Peyer's patch (tissue), 4 donors: ENCODE measurements at regions not wholly inside any gene's neighbourhood (a gene's known extent, or its start where the extent isn't known, plus 50 kb on each side); places are given as distances from the start of the nearest gene placed in this dataset.

Source experiments
- CTCF ChIP-seq, 6 experiments: fragments of 450-650 bp in 4 of 6; fragments of 200-600 bp in 2 of 6; sonication (generic) in 1 of 6; IDR thresholded peaks; one replicate each; pipeline ENCODE4 v1.5.1; 2017 to 2019; ENCODE audit warnings: antibody characterized with exemption in 6 of 6, mild to moderate bottlenecking in 3 of 6, moderate library complexity in 1 of 6
- POLR2A ChIP-seq, 2 donors: fragments of 450-650 bp; IDR thresholded peaks; one replicate each; pipeline ENCODE4 v1.5.1; 2017; ENCODE audit warnings: antibody characterized with exemption in 2 of 2, mild to moderate bottlenecking in 2 of 2, moderate library complexity in 2 of 2

- TF ChIP-seq POLR2A (IDR thresholded peaks at IDR 0.05) (no peak), CTCF (IDR thresholded peaks at IDR 0.05) (no peak)
These were observed 516.3 kb downstream of the SLITRK6 start for GRCh38 chr13:85282876-85283275.
